Upper lobe of right lung (tissue), 1 donor: ENCODE measurements at regions not wholly inside any gene's neighbourhood (a gene's known extent, or its start where the extent isn't known, plus 50 kb on each side); places are given as distances from the start of the nearest gene placed in this dataset.

Experiments used
- ATAC-seq: fragments of 200-7000 bp; cut with Tn5 transposase; one replicate; pipeline ENCODE4 v1.9.1; 2020; ENCODE audit warnings: mild to moderate bottlenecking, moderate library complexity
- DNase-seq: peaks from one replicate; pipeline ENCODE4 v3.0.0-alpha.2; 2020
- H3K27ac ChIP-seq: fragments of 200-600 bp; one replicate; pipeline ENCODE4 v1.8.0; 2022
- H3K27me3 ChIP-seq: fragments of 200-600 bp; one replicate; pipeline ENCODE4 v1.8.0; 2022; ENCODE audit warnings: mild to moderate bottlenecking
- H3K36me3 ChIP-seq: fragments of 200-600 bp; one replicate; pipeline ENCODE4 v1.8.0; 2022
- H3K4me1 ChIP-seq: fragments of 200-600 bp; one replicate; pipeline ENCODE4 v1.8.0; 2022
- H3K4me3 ChIP-seq: fragments of 200-600 bp; one replicate; pipeline ENCODE4 v1.8.0; 2022; ENCODE audit warnings: mild to moderate bottlenecking
- H3K9me3 ChIP-seq: fragments of 200-600 bp; one replicate; pipeline ENCODE4 v1.8.0; 2022
- CTCF ChIP-seq: fragments of 200-600 bp; IDR thresholded peaks from one replicate; pipeline ENCODE4 v1.8.0; 2022; ENCODE audit warnings: antibody characterized with exemption
- intact Hi-C: fragments of 100-400 bp; cut with DNase I; formaldehyde crosslinking; loops from one replicate; pipeline ENCODE4 v1.11.0; 2022
- donor health status: DM: no; HTN: yes; CAD: no; lungs with severe emphysema.

- intact Hi-C loops = no loop called here
- no peak overlapping the region for H3K27ac ChIP-seq
- no peaks in the 10 kb centered on the region for H3K36me3 ChIP-seq
- ATAC-seq = no peak
- no peaks in the 10 kb centered on the region for H3K9me3 ChIP-seq
- no peak for DNase-seq
- no peaks in the 10 kb centered on the region for H3K27me3 ChIP-seq
- no peak for TF ChIP-seq CTCF
- H3K4me1 ChIP-seq = peaks cover 39% of the 10 kb centered on the region
- no peak overlapping the region for H3K4me3 ChIP-seq
Observed at GRCh38 chr10:3848005-3848774, 63.2 kb upstream of the KLF6 start.

- Histone ChIP-seq H3K27ac (no peak overlapping the region), H3K4me1 (peaks cover 27% of the 10 kb centered on the region), H3K27me3 (no peaks in the 10 kb centered on the region), H3K9me3 (no peaks in the 10 kb centered on the region), H3K4me3 (no peak overlapping the region), H3K36me3 (no peaks in the 10 kb centered on the region)
- ATAC-seq = no peak
- DNase-seq = no peak
- no peak for TF ChIP-seq CTCF
- intact Hi-C loops = no loop called here
Observed at GRCh38 chr10:3846736-3847135, 61.7 kb upstream of the KLF6 start.

- peaks cover 11% of the 10 kb centered on the region for H3K4me1 ChIP-seq
- no peak overlapping the region for H3K4me3 ChIP-seq
- no peak for ATAC-seq
- intact Hi-C loops = no loop called here
- no peaks in the 10 kb centered on the region for H3K27me3 ChIP-seq
- no peak for DNase-seq
- no peak for TF ChIP-seq CTCF
- no peaks in the 10 kb centered on the region for H3K9me3 ChIP-seq
- no peak overlapping the region for H3K27ac ChIP-seq
- H3K36me3 ChIP-seq = no peaks in the 10 kb centered on the region
Observed at GRCh38 chr10:3844491-3845025, 59.5 kb upstream of the KLF6 start.

GRCh38 chr10:3838460-3839437 is 53.7 kb upstream of the KLF6 start:
- no peaks in the 10 kb centered on the region for H3K9me3 ChIP-seq

More at GRCh38 chr10:3838460-3839437, 53.7 kb upstream of the KLF6 start:
- Histone ChIP-seq H3K27ac (no peak overlapping the region), H3K4me1 (peaks cover 15% of the 10 kb centered on the region), H3K4me3 (no peak overlapping the region), H3K27me3 (no peaks in the 10 kb centered on the region), H3K36me3 (no peaks in the 10 kb centered on the region)
- ATAC-seq (peak; percentile 45), DNase-seq (no peak)
- intact Hi-C loops = no loop called here
- no peak for TF ChIP-seq CTCF
